Astrocyte (in vitro differentiated cells and primary cell): ENCODE measurements at regions not wholly inside any gene's neighbourhood (a gene's known extent, or its start where the extent isn't known, plus 50 kb on each side); places are given as distances from the start of the nearest gene placed in this dataset.

Experiments
- DNase-seq: peaks from one replicate; pipeline ENCODE4 v3.0.0-alpha.2; 2010; ENCODE audit warnings: low read depth
- FAIRE-seq: peaks from 2 replicates; lab custom pipeline; 2011; peaks lifted over from hg19 to GRCh38; lab: Jason Lieb, UNC
- H2AFZ ChIP-seq: 2 replicates; pipeline ENCODE4 v1.6.0; 2012; ENCODE audit warnings: low read depth, low read length, inconsistent platforms
- H3K27ac ChIP-seq: 2 replicates; pipeline ENCODE4 v1.5.1; 2011; ENCODE audit warnings: low read depth, low read length, inconsistent platforms
- H3K27me3 ChIP-seq: 2 replicates; pipeline ENCODE4 v1.6.0; 2011; ENCODE audit warnings: low read length, inconsistent platforms; ENCODE audit not compliant: insufficient read depth
- H3K36me3 ChIP-seq: 2 replicates; pipeline ENCODE4 v1.5.1; 2011; ENCODE audit warnings: low read length, inconsistent platforms; ENCODE audit not compliant: insufficient read depth
- H3K4me1 ChIP-seq: 2 replicates; pipeline ENCODE4 v1.5.1; 2011; ENCODE audit warnings: low read length, inconsistent platforms; ENCODE audit not compliant: insufficient read depth
- H3K4me2 ChIP-seq: 2 replicates; pipeline ENCODE4 v1.6.0; 2012; ENCODE audit warnings: low read length, inconsistent platforms
- H3K4me3 ChIP-seq: 2 replicates; pipeline ENCODE4 v1.5.1; 2011; ENCODE audit warnings: low read depth, mild to moderate bottlenecking, low read length, inconsistent platforms; ENCODE audit not compliant: insufficient read depth
- H3K79me2 ChIP-seq: 2 replicates; pipeline ENCODE4 v1.6.0; 2012; ENCODE audit warnings: mild to moderate bottlenecking, low read length, inconsistent platforms; ENCODE audit not compliant: insufficient read depth
- H3K9ac ChIP-seq: 2 replicates; pipeline ENCODE4 v1.6.0; 2012; ENCODE audit warnings: mild to moderate bottlenecking, low read length, inconsistent platforms
- H3K9me3 ChIP-seq: 2 replicates; pipeline ENCODE4 v1.5.1; 2012; ENCODE audit warnings: low read depth, mild to moderate bottlenecking, low read length, inconsistent platforms; ENCODE audit not compliant: insufficient read depth
- H4K20me1 ChIP-seq: 2 replicates; pipeline ENCODE4 v1.6.0; 2012; ENCODE audit warnings: low read length, inconsistent platforms; ENCODE audit not compliant: insufficient read depth
- H3K27ac Mint-ChIP-seq: one replicate; pipeline ENCODE4 v1.8.0; 2021; ENCODE audit warnings: mild to moderate bottlenecking, mixed read lengths; ENCODE audit not compliant: unreplicated experiment
- H3K27me3 Mint-ChIP-seq: one replicate; pipeline ENCODE4 v1.8.0; 2021; ENCODE audit warnings: low read depth, mixed read lengths; ENCODE audit not compliant: unreplicated experiment
- H3K36me3 Mint-ChIP-seq: one replicate; pipeline ENCODE4 v1.8.0; 2021; ENCODE audit warnings: low read depth, mixed read lengths; ENCODE audit not compliant: unreplicated experiment
- H3K4me1 Mint-ChIP-seq: one replicate; pipeline ENCODE4 v1.8.0; 2021; ENCODE audit warnings: low read depth, mixed read lengths; ENCODE audit not compliant: unreplicated experiment
- H3K4me3 Mint-ChIP-seq: one replicate; pipeline ENCODE4 v1.8.0; 2021; ENCODE audit warnings: mild to moderate bottlenecking, moderate library complexity, mixed read lengths; ENCODE audit not compliant: unreplicated experiment
- H3K9me3 Mint-ChIP-seq: one replicate; pipeline ENCODE4 v1.8.0; 2021; ENCODE audit warnings: mild to moderate bottlenecking, mixed read lengths; ENCODE audit not compliant: unreplicated experiment
- CTCF ChIP-seq: IDR thresholded peaks from 2 replicates; pipeline ENCODE4 v1.5.1; 2011; ENCODE audit warnings: low read depth, mild to moderate bottlenecking, inconsistent platforms, low read length, moderate library complexity; ENCODE audit not compliant: insufficient read depth
- EZH2 ChIP-seq: IDR thresholded peaks from 2 replicates; pipeline ENCODE4 v1.6.1; 2012; ENCODE audit warnings: mild to moderate bottlenecking, low read length, inconsistent platforms; ENCODE audit not compliant: insufficient read depth

GRCh38 chr10:130368761-130369560, 232.8 kb downstream of the GLRX3 start:
- DNase-seq: no peak
- Histone ChIP-seq H3K27me3 (no peaks in the 10 kb centered on the region), H3K4me2 (no peak overlapping the region), H3K36me3 (no peaks in the 10 kb centered on the region), H4K20me1 (no peaks in the 10 kb centered on the region), H2AFZ (no peak overlapping the region), H3K4me3 (no peak overlapping the region), H3K9ac (no peak overlapping the region), H3K9me3 (peaks cover 19% of the 10 kb centered on the region), H3K4me1 (no peaks in the 10 kb centered on the region), H3K79me2 (no peaks in the 10 kb centered on the region), H3K27ac (no peak overlapping the region)
- Mint-ChIP-seq H3K27ac (no peak overlapping the region), H3K4me3 (no peak overlapping the region), H3K27me3 (no peaks in the 10 kb centered on the region), H3K9me3 (peaks cover 18% of the 10 kb centered on the region), H3K4me1 (no peaks in the 10 kb centered on the region), H3K36me3 (no peaks in the 10 kb centered on the region)
- no peak for FAIRE-seq
- TF ChIP-seq EZH2 (no peak), CTCF (no peak)

GRCh38 chr10:130369645-130370381, 233.6 kb downstream of the GLRX3 start:
- Mint-ChIP-seq H3K27me3 (no peaks in the 10 kb centered on the region), H3K4me3 (no peak overlapping the region), H3K9me3 (peaks cover 17% of the 10 kb centered on the region), H3K36me3 (no peaks in the 10 kb centered on the region), H3K4me1 (no peaks in the 10 kb centered on the region), H3K27ac (no peak overlapping the region)
- no peak overlapping the region for H3K4me2 ChIP-seq
- H3K4me3 ChIP-seq: no peak overlapping the region
- TF ChIP-seq CTCF: no peak
- no peak for TF ChIP-seq EZH2
- no peak overlapping the region for H3K9ac ChIP-seq
- H3K27me3 ChIP-seq: no peaks in the 10 kb centered on the region
- FAIRE-seq: no peak
- no peak overlapping the region for H2AFZ ChIP-seq
- H4K20me1 ChIP-seq: no peaks in the 10 kb centered on the region
- H3K9me3 ChIP-seq: peaks cover 19% of the 10 kb centered on the region
- no peaks in the 10 kb centered on the region for H3K79me2 ChIP-seq
- H3K27ac ChIP-seq: no peak overlapping the region
- H3K4me1 ChIP-seq: no peaks in the 10 kb centered on the region
- no peaks in the 10 kb centered on the region for H3K36me3 ChIP-seq
- DNase-seq: no peak
